ENCODE measurements at regions not wholly inside any gene's neighbourhood (a gene's known extent, or its start where the extent isn't known, plus 50 kb on each side); places are given as distances from the start of the nearest gene placed in this dataset.

DNA sequence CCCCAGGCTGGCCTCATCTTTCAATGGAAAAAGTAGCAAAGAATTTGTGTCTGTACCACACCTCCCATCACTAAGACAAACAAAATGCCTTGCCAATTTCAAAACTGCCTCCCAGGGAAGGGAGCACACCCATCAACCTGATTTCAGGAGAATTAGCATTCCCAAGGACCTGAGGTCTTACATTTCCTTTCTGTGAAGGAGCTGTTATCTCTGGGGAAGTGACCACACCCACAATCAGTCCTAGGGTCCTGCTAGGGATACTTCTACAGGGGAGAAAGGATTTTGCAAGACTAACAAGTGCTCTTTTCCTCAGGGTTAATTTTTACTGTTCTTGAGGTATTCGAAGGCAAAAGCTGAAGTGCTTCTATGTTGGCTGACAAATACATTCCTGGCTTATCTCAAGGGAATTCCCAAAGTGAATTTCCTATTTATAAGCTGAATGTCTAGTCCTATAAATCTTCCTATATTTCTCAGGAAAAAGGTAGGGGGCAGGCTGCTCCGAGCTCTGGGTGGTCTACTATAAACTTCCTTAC, 97.4 kb upstream of the ITGA1 start:
- peak; percentile 75 for DNase-seq

- peak; percentile 75 for DNase-seq
Measured at GRCh38 chr5:52692039-52692438, 95.7 kb upstream of the ITGA1 start.

- no peak for DNase-seq
Measured at GRCh38 chr5:52692606-52693005, 95.1 kb upstream of the ITGA1 start.

DNA sequence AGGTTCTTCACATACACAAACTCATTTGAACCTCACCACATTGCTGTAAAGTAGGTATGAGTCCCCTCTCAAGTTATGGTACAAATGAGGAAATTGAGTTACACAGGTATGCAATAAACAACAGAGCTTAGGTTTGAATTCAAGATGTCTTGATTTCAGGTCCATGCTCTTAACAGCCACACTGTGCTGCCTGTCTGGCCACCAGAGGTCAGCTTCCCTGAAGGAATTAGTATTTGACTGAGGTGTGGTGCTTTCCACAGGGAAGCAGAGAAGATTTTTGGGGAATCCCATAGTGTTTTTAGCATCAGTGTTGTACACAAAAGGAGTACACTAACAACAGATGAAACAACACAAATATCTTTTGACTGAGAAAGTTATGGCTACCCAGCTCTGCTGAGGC, 94.4 kb upstream of the ITGA1 start:
- peak; percentile 40 for DNase-seq

DNA sequence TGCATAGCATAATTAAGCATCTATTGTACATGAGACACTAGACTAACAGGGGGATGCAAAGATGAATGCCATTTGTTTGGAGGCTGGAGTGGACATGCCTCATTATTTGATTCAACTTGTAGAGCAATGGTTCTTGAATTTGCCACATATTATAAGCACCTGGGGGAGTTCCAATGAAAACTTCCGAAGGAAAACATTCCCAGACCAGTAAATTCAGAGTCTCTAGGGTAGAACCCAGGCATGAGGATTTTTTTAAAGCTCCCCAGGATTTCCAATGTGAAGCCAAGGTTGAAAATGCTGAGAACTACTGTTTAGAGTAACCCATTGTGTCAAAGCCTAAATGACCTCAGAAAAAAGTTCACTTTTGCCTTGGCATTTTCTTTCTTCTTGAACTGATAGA, 93.9 kb upstream of the ITGA1 start:
- DNase-seq = no peak

- DNase-seq = no peak
Measured at GRCh38 chr5:52694648-52695047, 93.1 kb upstream of the ITGA1 start.

DNA sequence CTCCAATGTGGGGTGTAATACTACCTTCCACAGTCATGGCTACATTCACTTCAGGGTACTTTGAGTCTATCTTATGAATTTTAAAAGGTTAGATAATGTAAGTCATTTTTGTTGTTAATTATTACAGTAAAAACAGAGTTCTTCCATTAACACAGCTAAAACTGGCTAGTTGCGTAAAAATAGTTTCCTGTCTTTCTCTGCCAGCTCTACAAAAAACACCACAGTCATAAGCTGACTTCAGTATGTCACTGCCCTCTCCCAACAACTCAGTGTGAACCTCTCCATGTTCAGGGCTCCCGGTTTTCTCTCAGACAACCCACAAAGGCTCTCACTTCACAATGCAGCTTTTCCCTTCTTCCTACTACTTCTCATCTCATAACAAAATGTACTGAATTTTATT, 84.8 kb upstream of the ITGA1 start:
- no peak for DNase-seq

- DNase-seq = no peak
Measured at GRCh38 chr5:52703321-52703720, 84.4 kb upstream of the ITGA1 start.

- DNase-seq = peak; percentile 63
Measured at GRCh38 chr5:52705720-52706119, 82.0 kb upstream of the ITGA1 start.

- no peak for DNase-seq
Measured at GRCh38 chr5:52706775-52707174, 80.9 kb upstream of the ITGA1 start.

GRCh38 chr5:52707616-52708015, 80.1 kb upstream of the ITGA1 start:
- no peak for DNase-seq

DNA sequence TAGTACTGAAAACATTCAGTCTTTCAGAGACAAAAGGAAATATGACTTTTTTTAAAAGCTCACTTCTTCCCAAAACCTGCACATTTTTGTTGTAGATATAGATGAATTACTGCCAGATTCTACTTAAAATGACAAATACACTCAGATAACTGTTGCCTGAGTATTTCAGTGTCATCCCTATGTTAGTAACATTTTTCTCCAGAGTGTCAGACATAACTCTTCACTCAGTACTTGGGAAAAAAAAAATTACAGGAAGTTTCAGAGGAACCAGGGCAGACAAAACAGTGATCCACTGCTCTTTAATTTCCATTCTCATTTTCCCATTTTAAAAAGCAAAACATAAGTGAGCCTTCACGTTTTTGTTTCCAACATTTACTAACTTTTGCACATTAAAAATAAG, 79.3 kb upstream of the ITGA1 start:
- DNase-seq = peak; percentile 63

GRCh38 chr5:52709167-52709925, 78.4 kb upstream of the ITGA1 start:
- peak; percentile 68 for DNase-seq

GRCh38 chr5:52710310-52710971, 77.3 kb upstream of the ITGA1 start:
- no peak for DNase-seq

DNA sequence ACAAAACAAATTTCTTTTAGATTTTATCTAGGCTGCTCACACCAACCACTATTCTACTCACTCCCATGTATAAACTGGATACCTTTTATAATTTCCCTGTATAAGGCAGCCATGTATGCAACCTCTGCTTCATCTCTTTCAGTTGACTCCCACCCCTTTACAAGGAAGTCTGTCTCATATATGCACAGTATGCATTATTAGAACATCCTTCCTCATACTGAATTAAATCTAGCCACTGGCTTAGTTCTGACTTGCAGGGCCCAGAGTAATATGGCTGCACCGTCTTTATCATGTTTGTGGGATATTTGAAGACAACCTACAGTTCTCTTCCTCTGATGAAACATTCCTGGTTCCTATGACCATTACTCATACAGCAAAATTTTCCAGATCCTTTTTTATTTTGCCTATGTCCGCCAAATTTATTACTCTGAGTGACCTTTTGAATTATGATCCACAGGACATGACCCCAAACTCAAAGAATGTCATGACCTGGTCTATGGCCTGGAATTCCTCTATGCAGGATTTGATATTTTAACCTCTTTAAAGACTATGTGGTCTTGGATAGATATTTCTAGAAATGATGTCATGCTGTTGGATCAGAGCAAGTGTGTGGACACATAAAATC, 76.6 kb upstream of the ITGA1 start:
- DNase-seq = peak; percentile 31

GRCh38 chr5:52712354-52712753, 75.4 kb upstream of the ITGA1 start:
- no peak for DNase-seq

- DNase-seq = peak; percentile 33
Measured at GRCh38 chr5:52725065-52725746, 62.5 kb upstream of the ITGA1 start.

DNA sequence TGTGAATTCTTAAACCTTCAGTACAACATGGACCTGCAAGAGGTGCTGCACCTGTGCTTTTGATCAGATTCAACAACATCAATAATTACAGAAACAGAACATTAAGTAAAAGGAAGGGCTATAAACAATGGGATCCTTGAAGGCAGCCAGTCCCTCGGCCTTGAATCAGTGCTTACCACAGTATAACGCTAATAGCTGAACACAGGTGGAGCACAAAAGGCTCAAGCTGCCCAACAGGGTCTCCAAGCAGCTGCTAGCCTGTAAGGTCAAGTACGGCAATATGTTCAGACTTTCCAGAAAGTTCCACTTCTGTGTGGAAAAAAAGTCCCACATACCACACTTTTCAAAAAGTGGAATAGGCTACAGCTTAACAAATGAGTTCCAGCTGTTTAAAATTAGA, 61.9 kb upstream of the ITGA1 start:
- DNase-seq = no peak

DNA sequence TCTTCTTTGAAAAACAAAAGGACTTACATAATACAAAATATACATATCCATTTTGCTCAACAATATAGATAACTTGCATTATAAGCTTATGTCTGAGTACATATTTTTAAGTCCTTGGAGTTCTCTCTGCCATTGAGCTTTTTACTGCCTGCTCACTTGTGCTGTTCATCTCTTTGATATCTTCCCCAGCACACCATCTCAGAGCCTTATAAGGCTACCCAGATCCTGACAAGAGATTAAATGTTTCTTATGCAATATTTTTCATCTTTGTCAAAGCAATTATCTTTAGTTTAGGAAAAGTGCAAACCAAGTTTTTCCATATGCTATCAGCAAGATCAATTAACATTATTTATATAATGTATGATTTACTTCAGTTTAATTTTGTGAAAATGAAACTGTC, 60.7 kb upstream of the ITGA1 start:
- no peak for DNase-seq

GRCh38 chr5:52727576-52727975, 60.1 kb upstream of the ITGA1 start:
- DNase-seq = peak; percentile 52

DNA sequence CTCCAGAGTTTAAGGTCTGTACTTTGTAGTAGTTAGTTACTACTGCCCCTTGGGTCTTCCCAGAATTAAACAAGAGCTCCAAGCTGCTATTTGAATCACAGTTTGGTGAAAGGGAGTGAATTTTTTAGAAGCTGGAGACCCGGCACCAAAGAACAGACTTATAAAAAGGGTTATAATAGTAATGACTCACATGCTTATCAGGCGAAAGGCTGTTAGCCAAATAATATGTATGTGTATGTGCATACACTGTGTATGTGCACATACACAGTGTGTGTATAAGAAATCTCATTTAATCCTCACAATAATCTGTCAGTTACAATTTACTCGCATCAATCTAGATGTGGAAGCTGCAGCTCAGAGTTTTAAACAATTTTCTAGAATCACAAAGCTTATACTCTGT, 59.5 kb upstream of the ITGA1 start:
- DNase-seq = no peak

DNA sequence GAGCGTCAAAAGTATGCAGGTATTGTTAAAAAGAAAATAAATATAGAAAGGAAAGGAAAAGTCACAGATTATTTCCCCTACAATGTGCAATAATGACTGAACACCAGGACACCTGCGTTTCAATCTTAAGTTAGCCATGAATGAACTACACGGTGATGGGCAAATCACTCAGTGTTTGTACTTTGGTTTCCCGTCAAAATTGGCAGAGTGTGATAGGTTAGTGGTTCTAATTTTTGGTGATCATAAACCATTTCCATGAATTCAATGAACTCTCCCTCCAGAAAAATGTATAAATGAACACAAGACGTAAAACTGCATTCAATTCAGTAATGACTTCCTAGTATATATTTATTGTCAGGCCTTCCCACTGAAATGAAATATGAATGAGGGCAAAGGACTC, 59.0 kb upstream of the ITGA1 start:
- DNase-seq = no peak

GRCh38 chr5:52731274-52732027, 56.3 kb upstream of the ITGA1 start:
- DNase-seq = no peak
